HG03354 (cell line): ENCODE measurements at regions not wholly inside any gene's neighbourhood (a gene's known extent, or its start where the extent isn't known, plus 50 kb on each side); places are given as distances from the start of the nearest gene placed in this dataset.
A peak's percentile ranks its signal among the peaks of the same experiment; 100 is the strongest.

Source experiments
- ATAC-seq: cut with Tn5 transposase; IDR thresholded peaks from one replicate; pipeline ENCODE4 v1.9.1; 2021; ENCODE audit warnings: mild to moderate bottlenecking; ENCODE audit not compliant: unreplicated experiment, poor library complexity, severe bottlenecking

- no peak for ATAC-seq
Observed at GRCh38 chr2:186263673-186264250, 222.3 kb upstream of the ZC3H15 start.

GRCh38 chr2:186269536-186269935, 216.5 kb upstream of the ZC3H15 start:
- ATAC-seq = no peak

GRCh38 chr2:186273953-186274352, 212.1 kb upstream of the ZC3H15 start:
- ATAC-seq = no peak

GRCh38 chr2:186274936-186275575, 211.0 kb upstream of the ZC3H15 start:
- no peak for ATAC-seq

DNA sequence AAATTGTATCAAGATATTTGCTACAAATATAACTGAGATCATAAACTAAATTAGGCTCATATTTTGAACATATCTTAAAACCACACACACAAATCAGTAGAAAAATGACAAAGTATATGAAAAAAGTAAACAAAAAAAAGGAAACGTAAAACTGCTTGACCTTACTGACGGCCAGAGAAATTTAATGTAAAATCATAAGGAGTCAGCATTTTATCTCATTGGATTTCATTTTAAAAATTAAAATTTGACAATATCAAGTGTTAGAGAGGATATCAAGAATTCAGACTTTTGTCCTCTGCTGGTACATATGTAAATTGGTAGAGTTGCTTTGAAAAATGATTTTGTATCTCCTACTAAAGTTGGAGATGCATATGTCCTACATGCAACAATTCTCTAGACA, 209.2 kb upstream of the ZC3H15 start:
- no peak for ATAC-seq

DNA sequence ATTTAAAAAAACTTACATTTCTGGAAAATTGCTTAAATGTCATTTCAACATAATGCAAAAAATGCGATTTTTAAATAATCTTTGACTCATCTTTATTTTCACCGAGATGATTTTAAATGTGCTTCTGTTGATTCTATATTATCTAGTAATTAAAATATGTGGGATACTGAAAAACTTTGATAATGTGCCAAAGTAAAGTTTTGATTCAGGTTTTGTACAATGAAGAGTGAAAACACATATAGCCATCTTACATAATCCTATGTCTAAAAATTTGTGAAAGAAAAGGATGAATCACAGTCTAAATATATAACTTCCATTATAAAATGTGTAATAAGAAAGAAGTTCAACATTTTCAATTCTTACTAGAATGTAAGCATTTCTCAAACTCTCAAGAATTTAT, 204.3 kb upstream of the ZC3H15 start:
- ATAC-seq = no peak

- ATAC-seq = no peak
Observed at GRCh38 chr2:186294248-186294888, 191.7 kb upstream of the ZC3H15 start.

DNA sequence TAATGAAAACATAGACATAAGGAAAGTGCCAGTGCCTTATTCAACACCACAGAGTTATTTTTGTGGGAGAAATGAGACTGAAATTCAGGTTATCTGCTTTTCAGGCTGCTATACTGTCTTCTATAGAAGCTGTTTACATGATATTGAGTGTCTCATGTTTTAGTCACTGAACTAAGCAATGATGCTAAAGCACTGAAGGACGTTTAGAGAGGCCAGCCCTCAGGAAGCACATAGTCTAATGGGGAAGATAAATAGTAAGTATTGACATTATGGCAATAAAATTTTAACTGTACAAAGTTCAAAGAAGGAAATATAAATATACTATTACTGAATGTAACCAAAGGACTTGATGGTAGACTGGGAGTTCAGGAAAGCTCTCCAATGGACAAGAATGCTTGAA, 186.4 kb upstream of the ZC3H15 start:
- ATAC-seq = no peak

DNA sequence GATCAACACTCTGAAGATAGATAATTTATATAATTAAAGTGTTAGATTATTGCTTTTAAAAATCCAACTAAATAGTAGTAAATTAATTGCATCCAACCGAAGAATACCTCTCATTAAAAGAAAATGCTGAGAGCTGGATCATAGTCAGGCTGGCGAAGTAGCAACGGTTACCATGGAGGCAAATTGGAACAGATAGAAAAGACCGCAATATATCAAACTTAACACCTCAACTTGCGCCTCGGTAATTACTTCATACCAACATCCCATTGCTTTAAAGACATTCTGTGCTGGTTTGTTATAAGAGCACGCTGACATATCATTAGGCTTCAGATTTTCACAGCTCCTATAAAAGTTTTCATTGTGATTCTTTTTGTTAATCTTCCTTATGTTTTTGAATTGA, 183.8 kb upstream of the ZC3H15 start:
- ATAC-seq = no peak

GRCh38 chr2:186303091-186303490, 183.0 kb upstream of the ZC3H15 start:
- no peak for ATAC-seq

DNA sequence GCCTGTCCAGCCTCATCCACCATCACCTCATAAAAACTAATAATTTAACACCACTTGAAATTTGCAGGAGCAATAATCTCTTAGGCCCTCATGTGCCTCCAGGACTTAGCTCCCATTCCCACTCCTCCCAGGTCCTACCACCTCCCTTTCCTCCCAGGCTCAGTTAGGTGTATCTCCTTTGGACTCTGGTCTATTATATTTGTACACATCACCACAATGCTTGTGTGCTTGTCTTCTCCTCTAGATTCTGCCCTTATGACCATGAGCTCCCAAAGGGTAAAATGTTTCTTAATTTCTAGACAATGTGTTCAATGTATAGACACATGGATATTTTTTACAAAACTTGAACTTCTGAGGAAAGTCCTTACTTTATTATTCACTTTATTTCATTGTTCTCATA, 182.0 kb upstream of the ZC3H15 start:
- no peak for ATAC-seq

- no peak for ATAC-seq
Observed at GRCh38 chr2:186306754-186307153, 179.3 kb upstream of the ZC3H15 start.

DNA sequence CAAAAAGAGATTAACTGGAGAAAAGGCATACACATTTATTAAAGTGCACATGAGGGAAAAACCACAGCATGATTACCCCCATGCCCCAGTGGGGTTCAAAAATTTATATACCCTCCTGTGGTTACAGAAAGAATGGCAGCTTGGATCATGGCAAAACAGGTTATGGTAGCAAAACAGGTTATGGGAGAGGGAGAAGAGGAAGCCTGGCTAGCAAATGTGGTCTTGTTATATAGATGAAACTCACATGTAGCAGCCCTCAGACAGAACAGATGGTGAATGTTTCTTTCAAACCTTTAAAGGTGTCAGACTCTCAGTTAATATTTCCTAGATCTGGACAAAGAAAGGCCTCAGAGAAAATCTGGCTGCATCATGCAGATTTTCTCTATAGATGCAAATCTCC, 178.2 kb upstream of the ZC3H15 start:
- ATAC-seq = no peak

GRCh38 chr2:186308347-186308746, 177.7 kb upstream of the ZC3H15 start:
- ATAC-seq = no peak

- ATAC-seq = no peak
Observed at GRCh38 chr2:186309901-186310300, 176.2 kb upstream of the ZC3H15 start.

- no peak for ATAC-seq
Observed at GRCh38 chr2:186319105-186319504, 167.0 kb upstream of the ZC3H15 start.

- no peak for ATAC-seq
Observed at GRCh38 chr2:186325827-186326535, 160.1 kb upstream of the ZC3H15 start.

- peak; percentile 69 for ATAC-seq
Observed at GRCh38 chr2:186327251-186327868, 158.7 kb upstream of the ZC3H15 start.

- no peak for ATAC-seq
Observed at GRCh38 chr2:186328838-186329237, 157.2 kb upstream of the ZC3H15 start.

DNA sequence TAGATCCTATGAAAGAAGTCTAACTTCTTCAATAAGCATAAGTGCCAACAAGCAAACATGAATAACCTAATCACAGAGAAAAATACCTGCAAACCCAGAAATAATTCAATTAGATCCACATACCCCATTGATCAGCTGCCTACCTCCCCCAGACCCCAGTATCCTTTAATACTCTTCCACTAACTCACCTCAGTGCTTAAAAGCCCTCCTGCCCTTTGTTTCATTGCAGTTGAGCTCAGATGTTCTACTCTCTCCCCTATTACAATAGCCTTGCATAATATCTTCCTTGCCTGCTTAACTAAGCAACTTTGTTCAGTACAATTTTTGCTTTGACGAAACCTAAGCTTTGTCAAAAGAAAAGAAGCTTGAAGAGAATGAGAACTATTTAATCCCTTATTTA, 156.0 kb upstream of the ZC3H15 start:
- no peak for ATAC-seq
